CD4-positive, alpha-beta T cell (primary cell): ENCODE measurements at regions not wholly inside any gene's neighbourhood (a gene's known extent, or its start where the extent isn't known, plus 50 kb on each side); places are given as distances from the start of the nearest gene placed in this dataset.

ENCODE experiments used
- ATAC-seq: fragments of 200-7000 bp; cut with Tn5 transposase; one replicate; pipeline ENCODE4 v1.10.0; 2022; ENCODE audit warnings: mild to moderate bottlenecking; ENCODE audit not compliant: poor library complexity
- CTCF ChIA-PET: fragments of 350-600 bp; sonication (Branson Sonifier 250); formaldehyde crosslinking; loops from one replicate; lab custom pipeline; 2021; ENCODE audit warnings: antibody characterized with exemption, inconsistent platforms; lab: Charles Lee
- POLR2A ChIA-PET: fragments of 350-600 bp; sonication (Branson Sonifier 250); formaldehyde crosslinking; loops from one replicate; lab custom pipeline; 2021; ENCODE audit warnings: antibody characterized with exemption, inconsistent platforms; lab: Charles Lee
- DNase-seq, 14 experiments: peaks; one replicate each; pipeline ENCODE4 v3.0.0-alpha.2; 2013 to 2020; ENCODE audit warnings: mixed read lengths in 2 of 14
- H3K27ac ChIP-seq, 2 donors: one replicate each; pipeline versions ENCODE4 v1.5.1 to v1.7.0; 2013; ENCODE audit warnings: low read length in 2 of 2, low read depth in 1 of 2, mild to moderate bottlenecking in 1 of 2
- H3K27me3 ChIP-seq, 2 experiments: 1 replicate in 1 of 2; 2 replicates in 1 of 2; pipeline versions ENCODE4 v1.6.1 to v1.7.0; 2013; ENCODE audit warnings: low read length in 2 of 2, control low read depth in 1 of 2, mild to moderate bottlenecking in 1 of 2, moderate library complexity in 1 of 2; ENCODE audit not compliant: insufficient read depth in 2 of 2, control insufficient read depth in 1 of 2
- H3K36me3 ChIP-seq: one replicate; pipeline ENCODE4 v1.6.1; 2013; ENCODE audit warnings: low read length, control low read depth; ENCODE audit not compliant: insufficient read depth
- H3K4me1 ChIP-seq: one replicate; pipeline ENCODE4 v1.6.1; 2013; ENCODE audit warnings: low read length, control low read depth; ENCODE audit not compliant: insufficient read depth
- H3K4me3 ChIP-seq: one replicate; pipeline ENCODE4 v1.5.1; 2013; ENCODE audit warnings: mild to moderate bottlenecking, low read length, moderate library complexity
- H3K9me3 ChIP-seq, 2 experiments: 1 replicate in 1 of 2; 2 replicates in 1 of 2; pipeline versions ENCODE4 v1.6.1 to v1.7.0; 2013; ENCODE audit warnings: low read length in 2 of 2, mild to moderate bottlenecking in 2 of 2, control low read depth in 1 of 2, moderate library complexity in 1 of 2; ENCODE audit not compliant: control insufficient read depth in 1 of 2, insufficient read depth in 1 of 2
- H3K27ac Mint-ChIP-seq: one replicate; pipeline ENCODE4 v1.8.0; 2020; ENCODE audit warnings: mixed read lengths
- H3K27me3 Mint-ChIP-seq: one replicate; pipeline ENCODE4 v1.8.0; 2021; ENCODE audit warnings: mixed read lengths
- H3K36me3 Mint-ChIP-seq: one replicate; pipeline ENCODE4 v1.8.0; 2021; ENCODE audit warnings: low read depth, mixed read lengths
- H3K4me1 Mint-ChIP-seq: one replicate; pipeline ENCODE4 v1.8.0; 2021; ENCODE audit warnings: low read depth, mixed read lengths
- H3K4me3 Mint-ChIP-seq: one replicate; pipeline ENCODE4 v1.8.0; 2020; ENCODE audit warnings: mild to moderate bottlenecking, mixed read lengths
- H3K9me3 Mint-ChIP-seq: one replicate; pipeline ENCODE4 v1.8.0; 2020; ENCODE audit warnings: mixed read lengths
- intact Hi-C, 2 experiments: fragments of 100-400 bp; cut with DNase I in 1 of 2; cut with micrococcal nuclease in 1 of 2; formaldehyde crosslinking; loops; one replicate each; pipeline versions ENCODE4 v1.15.1 to v1.9.0; 2023 to 2025; cut with DNase I, micrococcal nuclease
- TF ChIP-seq, protein P1 (sequence below): fragments of 200-600 bp; IDR thresholded peaks from one replicate; pipeline ENCODE4 v1.8.0; 2022; ENCODE audit warnings: antibody characterized with exemption, mild to moderate bottlenecking

- ChIA-PET CTCF (no interaction called here), POLR2A (no interaction called here)
- no peaks in the 10 kb centered on the region for H3K4me1 ChIP-seq
- Mint-ChIP-seq H3K9me3 (no peaks in the 10 kb centered on the region), H3K4me3 (no peak overlapping the region), H3K4me1 (no peaks in the 10 kb centered on the region), H3K27ac (no peak overlapping the region), H3K36me3 (no peaks in the 10 kb centered on the region), H3K27me3 (peaks cover 59% of the 10 kb centered on the region)
- no peaks in the 10 kb centered on the region for H3K36me3 ChIP-seq
- TF ChIP-seq, protein P1, sequence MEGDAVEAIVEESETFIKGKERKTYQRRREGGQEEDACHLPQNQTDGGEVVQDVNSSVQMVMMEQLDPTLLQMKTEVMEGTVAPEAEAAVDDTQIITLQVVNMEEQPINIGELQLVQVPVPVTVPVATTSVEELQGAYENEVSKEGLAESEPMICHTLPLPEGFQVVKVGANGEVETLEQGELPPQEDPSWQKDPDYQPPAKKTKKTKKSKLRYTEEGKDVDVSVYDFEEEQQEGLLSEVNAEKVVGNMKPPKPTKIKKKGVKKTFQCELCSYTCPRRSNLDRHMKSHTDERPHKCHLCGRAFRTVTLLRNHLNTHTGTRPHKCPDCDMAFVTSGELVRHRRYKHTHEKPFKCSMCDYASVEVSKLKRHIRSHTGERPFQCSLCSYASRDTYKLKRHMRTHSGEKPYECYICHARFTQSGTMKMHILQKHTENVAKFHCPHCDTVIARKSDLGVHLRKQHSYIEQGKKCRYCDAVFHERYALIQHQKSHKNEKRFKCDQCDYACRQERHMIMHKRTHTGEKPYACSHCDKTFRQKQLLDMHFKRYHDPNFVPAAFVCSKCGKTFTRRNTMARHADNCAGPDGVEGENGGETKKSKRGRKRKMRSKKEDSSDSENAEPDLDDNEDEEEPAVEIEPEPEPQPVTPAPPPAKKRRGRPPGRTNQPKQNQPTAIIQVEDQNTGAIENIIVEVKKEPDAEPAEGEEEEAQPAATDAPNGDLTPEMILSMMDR, result no peak
- H3K9me3 ChIP-seq, result no peaks in the 10 kb centered on the region
- DNase-seq (no peak), ATAC-seq (no peak)
- H3K27me3 ChIP-seq, result peaks cover 0 to 12% of the 10 kb centered on the region in 2 experiments
- H3K27ac ChIP-seq, result no peak overlapping the region
- intact Hi-C loops, result no loop called here
- no peak overlapping the region for H3K4me3 ChIP-seq
Observed at GRCh38 chr14:61934385-61934784, 172.2 kb downstream of the SNAPC1 start.

GRCh38 chr14:61939776-61940175, 177.6 kb downstream of the SNAPC1 start:
- no peaks in the 10 kb centered on the region for H3K9me3 Mint-ChIP-seq
- intact Hi-C loops, result no loop called here

GRCh38 chr14:61940666-61941420, 178.6 kb downstream of the SNAPC1 start:
- H3K9me3 ChIP-seq, result no peaks in the 10 kb centered on the region
- no peak for ATAC-seq
- intact Hi-C loops, result no loop called here
- H3K4me3 ChIP-seq, result no peak overlapping the region
- Mint-ChIP-seq H3K27me3 (peaks cover 69% of the 10 kb centered on the region), H3K36me3 (no peaks in the 10 kb centered on the region), H3K27ac (no peak overlapping the region), H3K4me3 (no peak overlapping the region), H3K9me3 (no peaks in the 10 kb centered on the region), H3K4me1 (no peaks in the 10 kb centered on the region)
- no peaks in the 10 kb centered on the region for H3K4me1 ChIP-seq
- H3K27me3 ChIP-seq, result peaks cover 0 to 13% of the 10 kb centered on the region in 2 experiments
- POLR2A ChIA-PET, result no interaction called here
- H3K27ac ChIP-seq, result no peak overlapping the region
- no peak for DNase-seq
- no peaks in the 10 kb centered on the region for H3K36me3 ChIP-seq
- CTCF ChIA-PET, result no interaction called here
- TF ChIP-seq, protein P1, result no peak

More at GRCh38 chr14:61939776-61940175, 177.6 kb downstream of the SNAPC1 start:
- Histone ChIP-seq H3K27me3 (peaks cover 0 to 13% of the 10 kb centered on the region in 2 experiments), H3K4me3 (no peak overlapping the region), H3K27ac (no peak overlapping the region), H3K36me3 (no peaks in the 10 kb centered on the region), H3K9me3 (no peaks in the 10 kb centered on the region), H3K4me1 (no peaks in the 10 kb centered on the region)
- TF ChIP-seq, protein P1, result no peak
- Mint-ChIP-seq H3K27me3 (peaks cover 73% of the 10 kb centered on the region), H3K4me1 (no peaks in the 10 kb centered on the region), H3K4me3 (no peak overlapping the region), H3K36me3 (no peaks in the 10 kb centered on the region), H3K27ac (no peak overlapping the region)
- POLR2A ChIA-PET, result no interaction called here
- DNase-seq, result no peak
- ATAC-seq, result no peak
- CTCF ChIA-PET, result no interaction called here
